ENCODE measurements at regions not wholly inside any gene's neighbourhood (a gene's known extent, or its start where the extent isn't known, plus 50 kb on each side); places are given as distances from the start of the nearest gene placed in this dataset.

DNA sequence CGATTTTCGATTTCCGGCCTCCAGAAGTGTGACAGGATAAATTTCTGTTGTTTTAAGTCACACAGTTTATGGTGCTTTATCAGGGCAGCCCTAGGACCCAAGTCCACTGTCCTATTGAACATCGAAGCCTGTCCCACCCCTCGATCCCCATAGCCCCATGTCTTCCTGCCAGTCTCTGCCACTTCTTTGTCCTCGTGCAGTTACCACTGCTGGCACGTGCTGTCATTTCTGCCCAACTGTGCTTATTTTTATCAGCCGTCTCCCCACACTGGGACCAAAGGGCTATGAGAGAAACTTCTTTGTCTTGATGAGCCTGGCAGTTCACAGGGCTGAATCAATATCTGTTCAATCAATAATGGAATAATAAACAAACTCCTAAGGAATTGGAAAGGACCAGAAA is 146.7 kb downstream of the PSMG1 start:
- no peak for DNase-seq
- no peaks in the 10 kb centered on the region for H3K4me1 ChIP-seq (ENCODE audit: control insufficient read depth, insufficient read depth, low read length)
- Mint-ChIP-seq H3K27ac (no peak overlapping the region), H3K27me3 (ENCODE audit: low read depth in 2 of 2) (peaks cover 13 to 22% of the 10 kb centered on the region in 2 donors), H3K4me1 (peaks cover 7% of the 10 kb centered on the region in 2 donors), H3K36me3 (no peaks in the 10 kb centered on the region), H3K4me3 (no peak overlapping the region), H3K9me3 (no peaks in the 10 kb centered on the region)
- H3K9me3 ChIP-seq (ENCODE audit: control insufficient read depth, insufficient read depth, low read length): no peaks in the 10 kb centered on the region
- TF ChIP-seq, protein P1, sequence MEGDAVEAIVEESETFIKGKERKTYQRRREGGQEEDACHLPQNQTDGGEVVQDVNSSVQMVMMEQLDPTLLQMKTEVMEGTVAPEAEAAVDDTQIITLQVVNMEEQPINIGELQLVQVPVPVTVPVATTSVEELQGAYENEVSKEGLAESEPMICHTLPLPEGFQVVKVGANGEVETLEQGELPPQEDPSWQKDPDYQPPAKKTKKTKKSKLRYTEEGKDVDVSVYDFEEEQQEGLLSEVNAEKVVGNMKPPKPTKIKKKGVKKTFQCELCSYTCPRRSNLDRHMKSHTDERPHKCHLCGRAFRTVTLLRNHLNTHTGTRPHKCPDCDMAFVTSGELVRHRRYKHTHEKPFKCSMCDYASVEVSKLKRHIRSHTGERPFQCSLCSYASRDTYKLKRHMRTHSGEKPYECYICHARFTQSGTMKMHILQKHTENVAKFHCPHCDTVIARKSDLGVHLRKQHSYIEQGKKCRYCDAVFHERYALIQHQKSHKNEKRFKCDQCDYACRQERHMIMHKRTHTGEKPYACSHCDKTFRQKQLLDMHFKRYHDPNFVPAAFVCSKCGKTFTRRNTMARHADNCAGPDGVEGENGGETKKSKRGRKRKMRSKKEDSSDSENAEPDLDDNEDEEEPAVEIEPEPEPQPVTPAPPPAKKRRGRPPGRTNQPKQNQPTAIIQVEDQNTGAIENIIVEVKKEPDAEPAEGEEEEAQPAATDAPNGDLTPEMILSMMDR (IDR thresholded peaks at IDR 0.05): no peak
- ATAC-seq: no peak
- no peaks in the 10 kb centered on the region for H3K27me3 ChIP-seq (ENCODE audit: control insufficient read depth, insufficient read depth, low read length)
- whole genome bisulfite sequencing (ENCODE audit: insufficient coverage): 73% methylated on average over 8 of the region's 8 CpGs
- H3K36me3 ChIP-seq (ENCODE audit: control insufficient read depth, insufficient read depth, low read length): no peaks in the 10 kb centered on the region
- no peak overlapping the region for H3K27ac ChIP-seq (ENCODE audit: low read length)
- intact Hi-C loops (cut with micrococcal nuclease): no loop called here
- no peak overlapping the region for H3K4me3 ChIP-seq (ENCODE audit: low read length)

DNA sequence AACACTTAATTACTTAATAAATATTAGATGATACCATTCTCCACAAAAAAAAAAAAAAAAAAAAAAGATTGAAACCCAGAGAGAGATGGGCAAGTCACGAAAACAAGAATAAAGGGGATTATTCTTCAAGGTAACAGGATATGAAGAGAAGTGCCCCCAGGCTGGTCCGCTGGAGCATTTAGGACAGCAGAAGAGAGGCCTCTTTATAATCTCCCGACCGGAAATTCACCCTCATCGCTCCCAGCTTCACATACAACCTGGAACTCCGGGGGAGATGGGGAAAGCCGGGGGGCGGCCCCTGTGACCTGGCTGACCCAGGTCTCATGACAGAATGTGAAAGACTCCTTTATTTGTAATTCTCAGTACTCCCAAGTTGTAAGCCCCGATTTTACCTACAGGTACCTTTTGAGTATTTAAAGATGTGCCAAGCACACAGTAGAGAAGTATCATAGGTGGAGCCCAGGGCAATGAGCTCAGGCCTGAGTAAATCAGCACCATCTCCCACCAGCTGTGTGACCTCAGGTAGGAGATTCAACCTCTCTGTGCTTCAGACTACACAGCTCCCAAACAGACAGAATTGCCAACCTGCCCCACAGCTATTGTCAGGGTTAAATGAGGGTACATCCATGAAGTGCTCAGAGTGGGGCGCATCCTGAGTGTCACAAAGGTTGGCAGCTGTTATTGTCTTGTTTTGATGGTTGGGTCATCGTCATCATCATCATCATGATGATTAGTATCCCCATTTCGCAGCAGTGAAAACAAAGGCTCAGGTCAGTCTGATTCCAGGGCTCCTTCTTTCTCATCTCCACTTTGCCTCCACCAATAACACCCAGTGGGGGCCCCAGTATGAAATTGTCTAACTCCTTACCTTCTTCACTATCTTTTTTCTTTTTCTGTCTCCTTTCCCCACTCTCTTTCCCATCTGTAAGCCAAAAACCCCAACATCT is 148.4 kb downstream of the PSMG1 start:
- peaks cover 16 to 22% of the 10 kb centered on the region in 2 donors for H3K27me3 Mint-ChIP-seq (ENCODE audit: low read depth in 2 of 2)
- intact Hi-C loops (cut with micrococcal nuclease): no loop called here
- ATAC-seq: no peak
- no peaks in the 10 kb centered on the region for H3K4me1 Mint-ChIP-seq
- Histone ChIP-seq H3K27ac (ENCODE audit: low read length) (no peak overlapping the region), H3K4me3 (ENCODE audit: low read length) (no peak overlapping the region), H3K4me1 (ENCODE audit: control insufficient read depth, insufficient read depth, low read length) (no peaks in the 10 kb centered on the region), H3K27me3 (ENCODE audit: control insufficient read depth, insufficient read depth, low read length) (no peaks in the 10 kb centered on the region), H3K36me3 (ENCODE audit: control insufficient read depth, insufficient read depth, low read length) (no peaks in the 10 kb centered on the region), H3K9me3 (ENCODE audit: control insufficient read depth, insufficient read depth, low read length) (no peaks in the 10 kb centered on the region)
- no peak overlapping the region for H3K27ac Mint-ChIP-seq
- H3K9me3 Mint-ChIP-seq: no peaks in the 10 kb centered on the region
- H3K4me3 Mint-ChIP-seq: no peak overlapping the region
- TF ChIP-seq, protein P1 (IDR thresholded peaks at IDR 0.05): no peak
- no peak for DNase-seq
- WGBS (ENCODE audit: insufficient coverage): 85% methylated on average over 11 of the region's 12 CpGs
- H3K36me3 Mint-ChIP-seq: no peaks in the 10 kb centered on the region

DNA sequence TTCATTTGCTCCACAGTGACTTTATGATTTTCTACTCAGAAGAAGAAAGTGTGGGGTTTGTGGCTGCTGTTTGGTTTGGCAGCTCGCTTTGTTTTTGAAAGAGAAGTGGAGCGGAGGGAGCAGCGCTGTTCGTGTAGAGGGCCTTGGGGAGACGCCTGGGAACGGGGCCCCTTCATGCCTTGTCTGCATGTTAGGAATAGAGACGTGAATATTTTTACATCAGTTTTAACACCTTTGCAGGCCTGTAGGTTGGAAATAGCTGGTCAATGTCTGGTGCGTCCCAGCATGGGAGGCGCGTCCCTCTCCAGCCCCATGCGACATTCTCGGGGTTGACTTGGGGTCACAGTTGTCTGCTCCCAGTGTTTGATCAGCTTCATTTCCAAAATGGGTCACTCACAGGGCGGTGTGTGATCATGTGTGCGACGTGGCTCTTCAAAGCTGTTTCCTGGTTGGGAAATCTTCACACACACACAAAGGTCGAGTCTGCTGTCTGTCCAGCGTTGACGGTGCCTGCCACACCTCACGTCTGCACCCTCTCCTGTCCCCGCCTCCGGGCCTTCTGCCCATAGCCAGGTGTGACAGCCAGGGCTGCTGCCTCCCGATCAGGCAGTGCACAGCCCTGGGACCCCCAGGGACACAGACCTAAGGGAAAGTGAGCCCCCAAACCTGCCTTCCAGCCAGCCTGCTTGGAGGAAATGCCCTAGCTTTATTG is 149.2 kb downstream of the PSMG1 start:
- Histone ChIP-seq H3K4me3 (ENCODE audit: low read length) (no peak overlapping the region), H3K4me1 (ENCODE audit: control insufficient read depth, insufficient read depth, low read length) (no peaks in the 10 kb centered on the region), H3K36me3 (ENCODE audit: control insufficient read depth, insufficient read depth, low read length) (no peaks in the 10 kb centered on the region), H3K27me3 (ENCODE audit: control insufficient read depth, insufficient read depth, low read length) (no peaks in the 10 kb centered on the region), H3K27ac (ENCODE audit: low read length) (no peak overlapping the region), H3K9me3 (ENCODE audit: control insufficient read depth, insufficient read depth, low read length) (no peaks in the 10 kb centered on the region)
- ATAC-seq (no peak), DNase-seq (no peak)
- WGBS (ENCODE audit: insufficient coverage): 42% methylated on average over 22 of the region's 22 CpGs
- Mint-ChIP-seq H3K4me1 (no peaks in the 10 kb centered on the region), H3K4me3 (no peak overlapping the region), H3K27ac (no peak overlapping the region), H3K27me3 (ENCODE audit: low read depth in 2 of 2) (peaks cover 16 to 22% of the 10 kb centered on the region in 2 donors), H3K36me3 (no peaks in the 10 kb centered on the region), H3K9me3 (no peaks in the 10 kb centered on the region)
- TF ChIP-seq, protein P1 (IDR thresholded peaks at IDR 0.05): no peak
- intact Hi-C loops (cut with micrococcal nuclease): no loop called here
